ENCODE measurements at regions not wholly inside any gene's neighbourhood (a gene's known extent, or its start where the extent isn't known, plus 50 kb on each side); places are given as distances from the start of the nearest gene placed in this dataset.

DNA sequence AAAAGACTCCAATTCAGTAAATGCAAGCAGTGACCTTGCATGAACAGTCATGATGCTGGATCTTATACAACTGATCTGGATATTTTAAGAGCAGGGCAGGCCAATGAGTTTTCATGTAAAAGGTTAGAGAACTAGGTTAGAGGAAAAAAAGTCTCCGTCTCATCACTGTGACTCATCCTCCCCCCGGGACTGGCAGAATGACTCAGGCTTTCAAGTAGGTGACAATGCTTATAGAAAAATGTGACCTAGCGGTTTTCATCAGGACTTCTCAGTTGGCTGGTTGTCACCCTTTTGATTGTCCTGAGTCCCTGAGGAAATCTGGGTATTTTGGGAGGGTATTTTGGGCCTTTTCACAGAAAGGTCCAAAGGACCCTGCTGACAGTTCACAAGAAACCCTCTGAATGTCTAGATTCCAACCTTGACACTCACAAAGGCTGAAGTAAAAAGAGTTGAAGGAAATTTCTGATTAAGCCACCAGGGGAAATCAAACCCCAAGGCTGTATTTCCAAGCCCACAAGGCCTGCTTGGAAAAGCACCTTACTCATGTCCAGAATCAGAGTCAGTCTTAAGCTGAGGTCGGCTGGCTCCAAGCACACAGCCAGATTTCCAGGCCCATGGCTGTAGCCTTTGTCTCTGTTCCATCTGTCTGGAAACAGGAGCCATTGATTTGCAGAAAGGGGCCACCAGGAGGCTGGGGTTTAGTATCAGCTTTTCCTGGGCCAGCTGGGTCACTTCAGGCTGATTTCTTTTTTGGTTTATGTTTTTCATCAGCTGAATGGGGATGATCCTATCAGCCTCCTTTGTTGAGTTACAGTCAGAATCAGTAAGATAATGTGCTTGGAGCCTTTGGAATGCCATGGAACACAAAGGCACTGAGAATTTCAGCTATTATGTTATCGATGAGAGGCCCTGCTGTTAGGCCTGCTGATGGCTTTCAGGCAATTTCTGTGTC, 226.4 kb upstream of the HABP2 start:
- no peak overlapping the region for H3K4me3 Mint-ChIP-seq
- Histone ChIP-seq H3K27me3 (ENCODE audit: control insufficient read depth, insufficient read depth, low read length, poor library complexity, severe bottlenecking) (peaks cover 4% of the 10 kb centered on the region), H3K27ac (ENCODE audit: low read depth, low read length) (peak overlapping the region; percentile 55), H3K36me3 (ENCODE audit: control insufficient read depth, insufficient read depth, low read length) (no peaks in the 10 kb centered on the region), H3K9me3 (ENCODE audit: control insufficient read depth, low read length) (no peaks in the 10 kb centered on the region), H3K4me3 (ENCODE audit: low read length) (no peak overlapping the region), H3K4me1 (ENCODE audit: control insufficient read depth, insufficient read depth, low read length) (peaks cover 4% of the 10 kb centered on the region), H3K9ac (ENCODE audit: extremely low read depth, low read length, poor library complexity, severe bottlenecking) (no peak overlapping the region)
- H3K27ac Mint-ChIP-seq = peak overlapping the region; percentile 55
- H3K4me1 Mint-ChIP-seq = peaks cover 12% of the 10 kb centered on the region
- TF ChIP-seq, protein P1, sequence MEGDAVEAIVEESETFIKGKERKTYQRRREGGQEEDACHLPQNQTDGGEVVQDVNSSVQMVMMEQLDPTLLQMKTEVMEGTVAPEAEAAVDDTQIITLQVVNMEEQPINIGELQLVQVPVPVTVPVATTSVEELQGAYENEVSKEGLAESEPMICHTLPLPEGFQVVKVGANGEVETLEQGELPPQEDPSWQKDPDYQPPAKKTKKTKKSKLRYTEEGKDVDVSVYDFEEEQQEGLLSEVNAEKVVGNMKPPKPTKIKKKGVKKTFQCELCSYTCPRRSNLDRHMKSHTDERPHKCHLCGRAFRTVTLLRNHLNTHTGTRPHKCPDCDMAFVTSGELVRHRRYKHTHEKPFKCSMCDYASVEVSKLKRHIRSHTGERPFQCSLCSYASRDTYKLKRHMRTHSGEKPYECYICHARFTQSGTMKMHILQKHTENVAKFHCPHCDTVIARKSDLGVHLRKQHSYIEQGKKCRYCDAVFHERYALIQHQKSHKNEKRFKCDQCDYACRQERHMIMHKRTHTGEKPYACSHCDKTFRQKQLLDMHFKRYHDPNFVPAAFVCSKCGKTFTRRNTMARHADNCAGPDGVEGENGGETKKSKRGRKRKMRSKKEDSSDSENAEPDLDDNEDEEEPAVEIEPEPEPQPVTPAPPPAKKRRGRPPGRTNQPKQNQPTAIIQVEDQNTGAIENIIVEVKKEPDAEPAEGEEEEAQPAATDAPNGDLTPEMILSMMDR (conservative IDR thresholded peaks at IDR 0.05) = peak; percentile 70
- peak; percentile 82 for DNase-seq
- WGBS, 2 experiments (ENCODE audit: insufficient coverage in 1 of 2, insufficient read length in 1 of 2) = 52 to 67% methylated on average over 3 to 5 of the region's 5 CpGs
- peaks cover 9% of the 10 kb centered on the region for H3K27me3 Mint-ChIP-seq (ENCODE audit: insufficient read depth)
- no peaks in the 10 kb centered on the region for H3K36me3 Mint-ChIP-seq (ENCODE audit: low read depth)
- H3K9me3 Mint-ChIP-seq = no peaks in the 10 kb centered on the region

DNA sequence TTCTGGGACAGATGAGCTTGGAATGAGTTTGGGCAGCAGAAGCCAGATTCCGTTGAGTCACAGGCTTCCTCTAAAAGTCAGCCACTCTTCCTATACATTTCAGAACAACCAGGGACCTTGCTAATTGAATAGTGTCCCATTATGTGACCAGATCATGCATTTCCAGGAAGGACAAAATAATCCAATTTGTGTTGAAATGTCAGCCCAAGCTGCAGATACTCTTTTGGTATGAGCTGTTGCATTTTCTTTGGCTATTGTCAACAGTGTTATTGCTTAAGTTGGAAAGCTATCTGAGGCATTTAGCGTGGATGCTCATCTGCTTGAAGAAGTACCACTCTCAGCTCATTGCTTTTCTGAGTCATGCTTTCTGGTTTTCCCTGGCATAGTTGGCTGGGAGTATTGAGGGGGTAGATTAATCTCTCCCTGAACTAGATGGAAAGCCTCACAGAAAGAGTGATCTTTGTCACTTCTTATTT, 223.7 kb upstream of the HABP2 start:
- no peaks in the 10 kb centered on the region for H3K36me3 Mint-ChIP-seq (ENCODE audit: low read depth)
- peaks cover 4% of the 10 kb centered on the region for H3K27me3 Mint-ChIP-seq (ENCODE audit: insufficient read depth)
- H3K4me3 Mint-ChIP-seq = no peak overlapping the region
- DNase-seq = no peak
- H3K9me3 ChIP-seq (ENCODE audit: control insufficient read depth, low read length) = no peaks in the 10 kb centered on the region
- peaks cover 12% of the 10 kb centered on the region for H3K4me1 Mint-ChIP-seq
- TF ChIP-seq, protein P1 (conservative IDR thresholded peaks at IDR 0.05) = no peak
- H3K9me3 Mint-ChIP-seq = peaks cover 3% of the 10 kb centered on the region
- peaks cover 4% of the 10 kb centered on the region for H3K4me1 ChIP-seq (ENCODE audit: control insufficient read depth, insufficient read depth, low read length)
- H3K4me3 ChIP-seq (ENCODE audit: low read length) = no peak overlapping the region
- no peak overlapping the region for H3K27ac ChIP-seq (ENCODE audit: low read depth, low read length)
- 88 to 100% methylated on average over 1 to 2 of the region's 2 CpGs for WGBS, 2 experiments (ENCODE audit: insufficient coverage in 1 of 2, insufficient read length in 1 of 2)
- H3K36me3 ChIP-seq (ENCODE audit: control insufficient read depth, insufficient read depth, low read length) = no peaks in the 10 kb centered on the region
- no peak overlapping the region for H3K9ac ChIP-seq (ENCODE audit: extremely low read depth, low read length, poor library complexity, severe bottlenecking)
- H3K27ac Mint-ChIP-seq = no peak overlapping the region
- H3K27me3 ChIP-seq (ENCODE audit: control insufficient read depth, insufficient read depth, low read length, poor library complexity, severe bottlenecking) = no peaks in the 10 kb centered on the region

DNA sequence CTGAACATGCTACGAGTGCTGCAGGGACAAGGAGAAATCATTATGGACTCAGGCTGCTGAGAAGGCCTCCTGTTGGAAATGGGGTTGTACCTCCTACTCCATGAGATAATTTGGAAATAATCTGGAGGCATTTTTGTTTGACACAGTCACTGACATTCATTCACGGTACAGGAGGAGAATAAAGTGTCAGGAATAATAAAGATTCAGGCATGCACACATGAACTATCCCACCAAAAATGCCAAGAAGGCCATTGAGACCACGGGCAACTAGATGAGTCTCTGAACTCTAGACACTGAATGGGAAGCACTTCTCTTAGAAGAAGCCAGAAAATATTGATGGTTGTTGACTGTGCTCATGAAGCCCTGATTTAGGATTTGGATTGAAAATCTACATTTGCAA, 220.9 kb upstream of the HABP2 start:
- Histone ChIP-seq H3K36me3 (ENCODE audit: control insufficient read depth, insufficient read depth, low read length) (no peaks in the 10 kb centered on the region), H3K4me3 (ENCODE audit: low read length) (no peak overlapping the region), H3K27ac (ENCODE audit: low read depth, low read length) (no peak overlapping the region), H3K9me3 (ENCODE audit: control insufficient read depth, low read length) (no peaks in the 10 kb centered on the region), H3K27me3 (ENCODE audit: control insufficient read depth, insufficient read depth, low read length, poor library complexity, severe bottlenecking) (no peaks in the 10 kb centered on the region), H3K9ac (ENCODE audit: extremely low read depth, low read length, poor library complexity, severe bottlenecking) (no peak overlapping the region), H3K4me1 (ENCODE audit: control insufficient read depth, insufficient read depth, low read length) (no peaks in the 10 kb centered on the region)
- Mint-ChIP-seq H3K27me3 (ENCODE audit: insufficient read depth) (peaks cover 2% of the 10 kb centered on the region), H3K9me3 (peaks cover 8% of the 10 kb centered on the region), H3K4me3 (no peak overlapping the region), H3K27ac (no peak overlapping the region), H3K4me1 (peaks cover 2% of the 10 kb centered on the region), H3K36me3 (ENCODE audit: low read depth) (no peaks in the 10 kb centered on the region)
- TF ChIP-seq, protein P1 (conservative IDR thresholded peaks at IDR 0.05) = no peak
- no peak for DNase-seq
- 90 to 95% methylated on average over 2 to 3 of the region's 3 CpGs for WGBS, 2 experiments (ENCODE audit: insufficient coverage in 1 of 2, insufficient read length in 1 of 2)
